ENCODE measurements at regions not wholly inside any gene's neighbourhood (a gene's known extent, or its start where the extent isn't known, plus 50 kb on each side); places are given as distances from the start of the nearest gene placed in this dataset.

DNA sequence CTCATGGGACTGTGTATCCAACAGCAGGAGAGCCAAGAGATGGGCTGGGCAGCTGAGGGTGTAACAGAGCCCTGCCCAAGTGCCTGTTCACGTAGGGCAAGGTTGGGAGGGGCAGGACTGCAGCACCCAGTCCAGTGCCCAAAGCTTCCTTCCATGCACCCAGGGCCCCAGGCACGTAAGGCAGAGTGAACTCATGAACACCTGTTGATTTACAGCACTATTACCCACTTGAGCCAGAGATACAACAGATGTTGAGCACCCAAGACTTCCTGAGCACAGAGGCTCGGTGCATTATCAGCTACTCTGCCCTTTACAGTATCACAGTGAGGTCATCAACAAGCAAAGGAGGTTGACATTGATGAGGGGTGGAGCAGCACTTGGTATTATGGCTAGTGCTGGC is 50.2 kb upstream of the FHL2 start (continued):
- no peak for TF ChIP-seq ZNF510 (tag by site-specific recombination; IDR thresholded peaks at IDR 0.05; ENCODE audit: insufficient replicate concordance)
- TF ChIP-seq PRDM1 (tag by site-specific recombination; IDR thresholded peaks at IDR 0.05): no peak
- TF ChIP-seq ZNF2 (tag by site-specific recombination; IDR thresholded peaks at IDR 0.05): no peak
- TF ChIP-seq ZNF521 (tag by site-specific recombination; IDR thresholded peaks at IDR 0.05): no peak
- TF ChIP-seq ZNF174 (tag by site-specific recombination; IDR thresholded peaks at IDR 0.05): no peak
